ENCODE measurements at regions not wholly inside any gene's neighbourhood (a gene's known extent, or its start where the extent isn't known, plus 50 kb on each side); places are given as distances from the start of the nearest gene placed in this dataset.

DNA sequence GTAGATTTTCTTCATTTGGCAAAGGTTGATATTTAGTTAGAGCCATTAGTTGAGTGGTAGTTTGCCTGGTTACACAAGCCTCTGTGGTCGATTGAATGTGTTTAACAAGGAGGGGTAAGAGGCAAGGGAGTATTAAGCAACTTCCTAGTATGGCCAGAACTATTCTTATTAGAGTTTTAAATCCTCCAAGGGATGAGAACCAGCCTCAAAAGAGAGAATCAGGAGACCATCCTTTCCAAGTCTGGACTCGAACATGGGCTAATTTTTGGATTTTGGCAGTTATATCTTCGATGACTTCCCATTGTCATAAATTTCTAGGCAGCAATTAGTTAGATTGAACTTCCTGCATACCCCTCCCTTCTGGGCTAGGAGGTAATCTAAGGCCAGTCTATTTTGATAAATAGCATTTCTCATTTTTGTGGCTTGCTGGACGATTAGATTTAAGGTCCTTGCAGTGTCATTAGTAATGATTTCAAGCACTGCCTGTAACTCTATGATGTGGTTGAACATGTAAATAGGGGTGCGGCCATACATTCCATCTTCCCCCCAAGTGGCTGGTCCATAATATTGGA, 219.5 kb upstream of the KCND2 start:
- TF ChIP-seq POLR2A (IDR thresholded peaks at IDR 0.05) (no peak), CTCF (IDR thresholded peaks at IDR 0.05) (no peak)
- no peaks in the 10 kb centered on the region for H3K4me1 ChIP-seq
- no peak for DNase-seq
- intact Hi-C loops (cut with DNase I; ENCODE audit: low total_unique reads): no loop called here
- H3K9me3 ChIP-seq: no peaks in the 10 kb centered on the region
- H3K27ac ChIP-seq: peak overlapping the region; percentile 70 to 72
- no peak overlapping the region for H3K4me3 ChIP-seq
- no peaks in the 10 kb centered on the region for H3K27me3 ChIP-seq
- no peaks in the 10 kb centered on the region for H3K36me3 ChIP-seq

DNA sequence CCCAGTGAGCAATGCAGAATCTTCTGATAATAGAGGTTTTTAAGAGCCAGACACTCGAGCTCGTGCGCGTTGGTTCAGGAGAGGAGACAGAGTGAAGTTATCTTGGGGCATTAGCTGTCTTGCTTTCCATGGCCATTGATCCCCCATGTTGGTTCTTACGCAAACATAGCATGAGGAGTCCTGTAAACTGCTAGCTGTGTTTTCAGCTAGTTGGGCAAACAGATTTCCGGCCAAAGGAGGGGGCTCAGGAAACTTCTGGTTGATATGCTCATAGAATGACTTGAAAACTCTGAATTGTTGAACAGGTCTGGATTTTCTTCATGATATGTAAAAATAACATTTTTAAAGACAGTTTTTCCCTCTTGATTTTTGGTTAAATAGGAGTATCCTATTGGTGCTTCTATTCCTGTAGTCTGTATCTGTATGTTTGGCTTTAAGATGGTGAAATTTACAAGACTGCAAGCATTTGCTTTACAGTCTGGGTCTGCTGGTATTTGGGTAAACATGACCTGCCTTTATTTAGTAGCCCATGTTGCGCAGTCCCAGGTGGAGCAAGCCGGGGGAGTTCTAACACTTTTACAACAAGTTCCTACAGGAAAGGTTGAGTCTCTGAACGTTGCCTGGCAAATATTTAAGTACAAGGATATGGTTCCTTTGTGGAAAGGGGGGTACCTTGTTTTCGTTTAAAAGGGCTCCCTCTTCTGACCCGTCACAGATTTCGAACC, 218.4 kb upstream of the KCND2 start:
- Histone ChIP-seq H3K27ac (peak overlapping the region; percentile 70 to 72), H3K9me3 (no peaks in the 10 kb centered on the region), H3K4me3 (no peak overlapping the region), H3K4me1 (no peaks in the 10 kb centered on the region), H3K36me3 (no peaks in the 10 kb centered on the region), H3K27me3 (no peaks in the 10 kb centered on the region)
- DNase-seq: no peak
- TF ChIP-seq CTCF (IDR thresholded peaks at IDR 0.05): no peak
- no peak for TF ChIP-seq POLR2A (IDR thresholded peaks at IDR 0.05)
- intact Hi-C loops (cut with DNase I; ENCODE audit: low total_unique reads): no loop called here

DNA sequence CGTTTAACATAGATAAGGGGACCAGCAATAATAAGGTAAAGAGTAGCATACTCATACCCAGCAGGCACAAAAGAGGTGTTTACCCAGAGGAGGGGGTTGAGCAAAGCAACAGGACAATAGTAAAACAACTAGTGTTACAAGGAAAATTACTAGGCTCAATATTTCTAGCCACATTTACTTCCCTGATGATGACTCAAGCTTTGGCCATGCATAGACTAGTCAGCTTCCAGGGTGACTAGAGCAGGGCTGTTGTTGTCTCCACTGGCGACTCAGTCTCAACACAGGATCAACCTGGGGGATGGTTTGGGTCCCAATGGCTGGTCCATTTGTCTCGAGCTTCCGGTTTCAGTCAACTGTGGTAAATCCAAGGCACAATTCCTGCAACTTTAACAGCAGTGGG, 217.7 kb upstream of the KCND2 start:
- H3K4me3 ChIP-seq: no peak overlapping the region
- H3K36me3 ChIP-seq: no peaks in the 10 kb centered on the region
- no peak for DNase-seq
- H3K9me3 ChIP-seq: no peaks in the 10 kb centered on the region
- no peaks in the 10 kb centered on the region for H3K4me1 ChIP-seq
- TF ChIP-seq CTCF (IDR thresholded peaks at IDR 0.05) (no peak), POLR2A (IDR thresholded peaks at IDR 0.05) (no peak)
- peak overlapping the region; percentile 70 to 72 for H3K27ac ChIP-seq
- no peaks in the 10 kb centered on the region for H3K27me3 ChIP-seq
- intact Hi-C loops (cut with DNase I; ENCODE audit: low total_unique reads): no loop called here

DNA sequence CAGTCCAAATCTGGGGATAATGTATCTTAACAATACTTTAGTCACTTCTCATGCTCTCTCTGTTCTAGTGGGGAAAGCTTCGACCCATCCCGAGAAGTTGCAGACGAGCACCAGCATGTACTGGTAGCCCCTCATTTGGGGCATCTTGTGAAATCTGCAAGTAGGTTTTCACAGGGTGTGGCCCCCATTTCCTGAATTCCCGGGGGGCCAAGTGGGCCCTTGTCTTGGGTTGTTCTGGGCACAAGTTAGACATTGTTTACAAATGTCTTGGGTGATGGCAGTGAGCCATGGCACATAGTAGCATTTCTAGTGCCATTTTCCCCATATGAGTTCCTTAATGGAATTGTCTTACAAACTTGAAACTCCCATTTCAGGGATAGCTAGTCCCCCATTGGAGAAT, 216.7 kb upstream of the KCND2 start:
- DNase-seq: no peak
- Histone ChIP-seq H3K27me3 (no peaks in the 10 kb centered on the region), H3K9me3 (no peaks in the 10 kb centered on the region), H3K4me1 (no peaks in the 10 kb centered on the region), H3K4me3 (no peak overlapping the region), H3K36me3 (no peaks in the 10 kb centered on the region), H3K27ac (no peak overlapping the region)
- intact Hi-C loops (cut with DNase I; ENCODE audit: low total_unique reads): no loop called here
- TF ChIP-seq CTCF (IDR thresholded peaks at IDR 0.05) (no peak), POLR2A (IDR thresholded peaks at IDR 0.05) (no peak)

- TF ChIP-seq POLR2A (IDR thresholded peaks at IDR 0.05) (no peak), CTCF (IDR thresholded peaks at IDR 0.05) (no peak)
- no peak for DNase-seq
- H3K36me3 ChIP-seq: no peaks in the 10 kb centered on the region
- H3K4me3 ChIP-seq: no peak overlapping the region
- no peaks in the 10 kb centered on the region for H3K9me3 ChIP-seq
- peaks cover 0 to 2% of the 10 kb centered on the region in 2 donors for H3K4me1 ChIP-seq
- intact Hi-C loops (cut with DNase I; ENCODE audit: low total_unique reads): no loop called here
- no peak overlapping the region for H3K27ac ChIP-seq
- no peaks in the 10 kb centered on the region for H3K27me3 ChIP-seq
These were observed 213.3 kb upstream of the KCND2 start for GRCh38 chr7:120059641-120060040.
